Thyroid gland (tissue), 4 donors: ENCODE measurements at regions not wholly inside any gene's neighbourhood (a gene's known extent, or its start where the extent isn't known, plus 50 kb on each side); places are given as distances from the start of the nearest gene placed in this dataset.
"Not testable (repeated sequence)": the region's sequence is repeated elsewhere in the genome, so short reads cannot be mapped to it uniquely, and the experiment has no call there.

Experiments
- POLR2A ChIP-seq, 2 donors: fragments of 450-650 bp; IDR thresholded peaks; one replicate each; pipeline ENCODE4 v1.6.1; 2017; ENCODE audit warnings: antibody characterized with exemption in 2 of 2, mild to moderate bottlenecking in 2 of 2, moderate library complexity in 1 of 2
- TF ChIP-seq, protein P1 (sequence below), 6 experiments: fragments of 200-600 bp in 3 of 6; fragments of 450-650 bp in 3 of 6; sonication (generic) in 3 of 6; IDR thresholded peaks; one replicate each; pipeline ENCODE4 v1.5.1; 2016 to 2019; ENCODE audit warnings: antibody characterized with exemption in 6 of 6, mild to moderate bottlenecking in 2 of 6, inconsistent platforms in 1 of 6, moderate library complexity in 1 of 6

DNA sequence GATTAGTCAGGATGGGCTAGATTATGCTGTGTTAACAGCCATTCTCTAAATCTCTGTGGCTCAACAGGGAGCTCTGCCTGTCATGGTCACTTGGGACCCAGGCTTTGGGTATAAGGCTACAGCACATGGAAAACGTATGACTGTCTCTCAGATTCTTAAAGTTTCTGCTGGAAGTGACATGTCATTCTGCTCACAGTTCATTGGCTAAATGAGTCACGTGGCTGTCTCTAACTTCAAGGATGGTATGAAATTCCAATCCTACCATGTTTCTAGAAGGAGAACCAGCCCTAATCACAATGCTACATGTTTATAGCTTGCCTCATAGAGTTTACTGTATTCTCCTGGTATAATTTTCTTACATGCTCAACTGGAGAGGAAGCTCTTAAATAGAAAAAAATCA lies 65.6 kb upstream of the PRSS12 start:
- not testable (repeated sequence) for TF ChIP-seq POLR2A (IDR thresholded peaks at IDR 0.05)
- TF ChIP-seq, protein P1, sequence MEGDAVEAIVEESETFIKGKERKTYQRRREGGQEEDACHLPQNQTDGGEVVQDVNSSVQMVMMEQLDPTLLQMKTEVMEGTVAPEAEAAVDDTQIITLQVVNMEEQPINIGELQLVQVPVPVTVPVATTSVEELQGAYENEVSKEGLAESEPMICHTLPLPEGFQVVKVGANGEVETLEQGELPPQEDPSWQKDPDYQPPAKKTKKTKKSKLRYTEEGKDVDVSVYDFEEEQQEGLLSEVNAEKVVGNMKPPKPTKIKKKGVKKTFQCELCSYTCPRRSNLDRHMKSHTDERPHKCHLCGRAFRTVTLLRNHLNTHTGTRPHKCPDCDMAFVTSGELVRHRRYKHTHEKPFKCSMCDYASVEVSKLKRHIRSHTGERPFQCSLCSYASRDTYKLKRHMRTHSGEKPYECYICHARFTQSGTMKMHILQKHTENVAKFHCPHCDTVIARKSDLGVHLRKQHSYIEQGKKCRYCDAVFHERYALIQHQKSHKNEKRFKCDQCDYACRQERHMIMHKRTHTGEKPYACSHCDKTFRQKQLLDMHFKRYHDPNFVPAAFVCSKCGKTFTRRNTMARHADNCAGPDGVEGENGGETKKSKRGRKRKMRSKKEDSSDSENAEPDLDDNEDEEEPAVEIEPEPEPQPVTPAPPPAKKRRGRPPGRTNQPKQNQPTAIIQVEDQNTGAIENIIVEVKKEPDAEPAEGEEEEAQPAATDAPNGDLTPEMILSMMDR (IDR thresholded peaks at IDR 0.05): not testable (repeated sequence)
